Ammon's horn (tissue), 1 donor: ENCODE measurements at regions not wholly inside any gene's neighbourhood (a gene's known extent, or its start where the extent isn't known, plus 50 kb on each side); places are given as distances from the start of the nearest gene placed in this dataset.

Experiments
- DNase-seq: peaks from one replicate; pipeline ENCODE4 v3.0.0-alpha.2; 2016; ENCODE audit warnings: low spot score

- DNase-seq = peak; percentile 60
These were observed 185.6 kb downstream of the BMP7 start for GRCh38 chr20:57080796-57081195.

GRCh38 chr20:57082357-57082945, 184.0 kb downstream of the BMP7 start:
- DNase-seq = no peak

GRCh38 chr20:57083072-57083471, 183.4 kb downstream of the BMP7 start:
- no peak for DNase-seq

- no peak for DNase-seq
These were observed 180.4 kb downstream of the BMP7 start for GRCh38 chr20:57086066-57086465.

GRCh38 chr20:57087102-57087501, 179.3 kb downstream of the BMP7 start:
- DNase-seq = no peak

- DNase-seq = no peak
These were observed 178.7 kb downstream of the BMP7 start for GRCh38 chr20:57087705-57088104.

GRCh38 chr20:57088436-57088835, 178.0 kb downstream of the BMP7 start:
- DNase-seq = no peak

- peak; percentile 73 for DNase-seq
These were observed 176.7 kb downstream of the BMP7 start for GRCh38 chr20:57089699-57090144.

- DNase-seq = no peak
These were observed 175.6 kb downstream of the BMP7 start for GRCh38 chr20:57090590-57091560.

- DNase-seq = no peak
These were observed 174.7 kb downstream of the BMP7 start for GRCh38 chr20:57091748-57092111.

GRCh38 chr20:57092112-57092899, 174.1 kb downstream of the BMP7 start:
- peak; percentile 91 for DNase-seq

GRCh38 chr20:57092900-57093530, 173.4 kb downstream of the BMP7 start:
- no peak for DNase-seq

- no peak for DNase-seq
These were observed 172.7 kb downstream of the BMP7 start for GRCh38 chr20:57093766-57094165.

GRCh38 chr20:57094252-57094891, 172.1 kb downstream of the BMP7 start:
- DNase-seq = no peak

GRCh38 chr20:57094991-57095390, 171.4 kb downstream of the BMP7 start:
- no peak for DNase-seq

GRCh38 chr20:57095426-57095825, 171.0 kb downstream of the BMP7 start:
- no peak for DNase-seq

- DNase-seq = no peak
These were observed 169.1 kb downstream of the BMP7 start for GRCh38 chr20:57097245-57097915.

GRCh38 chr20:57102160-57102559, 164.3 kb downstream of the BMP7 start:
- DNase-seq = no peak

- no peak for DNase-seq
These were observed 163.9 kb downstream of the BMP7 start for GRCh38 chr20:57102566-57102965.

- peak; percentile 94 for DNase-seq
These were observed 163.2 kb downstream of the BMP7 start for GRCh38 chr20:57103146-57103800.
